ENCODE measurements at regions not wholly inside any gene's neighbourhood (a gene's known extent, or its start where the extent isn't known, plus 50 kb on each side); places are given as distances from the start of the nearest gene placed in this dataset.
A peak's percentile ranks its signal among the peaks of the same experiment; 100 is the strongest.

DNA sequence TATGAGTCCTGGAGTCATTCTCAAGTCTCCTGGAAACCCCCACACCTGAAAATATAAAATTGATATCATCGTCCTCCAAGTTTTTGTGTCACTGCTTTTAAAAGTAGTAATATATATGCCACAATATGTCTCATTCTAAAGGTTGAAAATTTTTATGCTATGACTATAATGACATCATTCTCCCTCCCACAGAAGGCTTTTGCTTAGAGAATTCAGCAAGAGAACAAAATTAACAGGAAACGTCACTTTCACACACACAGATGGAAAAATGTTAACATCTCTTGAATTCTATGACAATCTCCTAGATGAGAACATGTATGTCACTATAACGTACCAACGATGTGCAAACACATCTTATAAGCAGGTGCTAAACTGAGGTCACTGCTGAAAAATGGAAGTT, 498.3 kb downstream of the FOXG1 start:
- TF ChIP-seq, protein P1, sequence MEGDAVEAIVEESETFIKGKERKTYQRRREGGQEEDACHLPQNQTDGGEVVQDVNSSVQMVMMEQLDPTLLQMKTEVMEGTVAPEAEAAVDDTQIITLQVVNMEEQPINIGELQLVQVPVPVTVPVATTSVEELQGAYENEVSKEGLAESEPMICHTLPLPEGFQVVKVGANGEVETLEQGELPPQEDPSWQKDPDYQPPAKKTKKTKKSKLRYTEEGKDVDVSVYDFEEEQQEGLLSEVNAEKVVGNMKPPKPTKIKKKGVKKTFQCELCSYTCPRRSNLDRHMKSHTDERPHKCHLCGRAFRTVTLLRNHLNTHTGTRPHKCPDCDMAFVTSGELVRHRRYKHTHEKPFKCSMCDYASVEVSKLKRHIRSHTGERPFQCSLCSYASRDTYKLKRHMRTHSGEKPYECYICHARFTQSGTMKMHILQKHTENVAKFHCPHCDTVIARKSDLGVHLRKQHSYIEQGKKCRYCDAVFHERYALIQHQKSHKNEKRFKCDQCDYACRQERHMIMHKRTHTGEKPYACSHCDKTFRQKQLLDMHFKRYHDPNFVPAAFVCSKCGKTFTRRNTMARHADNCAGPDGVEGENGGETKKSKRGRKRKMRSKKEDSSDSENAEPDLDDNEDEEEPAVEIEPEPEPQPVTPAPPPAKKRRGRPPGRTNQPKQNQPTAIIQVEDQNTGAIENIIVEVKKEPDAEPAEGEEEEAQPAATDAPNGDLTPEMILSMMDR (IDR thresholded peaks at IDR 0.05; ENCODE audit: low read length, missing control alignments) = no peak
- no peak overlapping the region for H3K4me3 ChIP-seq (replicated peaks; ENCODE audit: low read depth, low read length)
- DNase-seq (ENCODE audit: low read depth) = no peak

DNA sequence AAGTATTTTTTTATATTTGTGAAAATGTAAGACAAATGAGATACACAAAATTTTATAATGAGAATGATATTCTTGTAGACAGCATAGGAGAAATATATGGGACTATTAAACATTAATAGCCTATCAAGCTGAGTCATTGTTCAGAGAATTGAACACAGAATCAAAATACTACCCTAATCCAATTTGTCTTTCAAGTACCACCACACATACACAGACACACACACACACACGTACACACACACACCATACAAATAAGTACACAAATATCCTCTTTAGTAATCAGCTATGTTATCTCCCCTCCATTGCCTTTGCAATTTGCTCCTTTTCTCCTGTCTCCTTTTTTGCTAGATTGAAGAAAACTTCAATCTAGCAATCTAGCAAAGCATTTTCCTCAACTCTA, 499.3 kb downstream of the FOXG1 start:
- no peak for DNase-seq (ENCODE audit: low read depth)
- TF ChIP-seq, protein P1 (IDR thresholded peaks at IDR 0.05; ENCODE audit: low read length, missing control alignments) = no peak
- H3K4me3 ChIP-seq (replicated peaks; ENCODE audit: low read depth, low read length) = no peak overlapping the region

DNA sequence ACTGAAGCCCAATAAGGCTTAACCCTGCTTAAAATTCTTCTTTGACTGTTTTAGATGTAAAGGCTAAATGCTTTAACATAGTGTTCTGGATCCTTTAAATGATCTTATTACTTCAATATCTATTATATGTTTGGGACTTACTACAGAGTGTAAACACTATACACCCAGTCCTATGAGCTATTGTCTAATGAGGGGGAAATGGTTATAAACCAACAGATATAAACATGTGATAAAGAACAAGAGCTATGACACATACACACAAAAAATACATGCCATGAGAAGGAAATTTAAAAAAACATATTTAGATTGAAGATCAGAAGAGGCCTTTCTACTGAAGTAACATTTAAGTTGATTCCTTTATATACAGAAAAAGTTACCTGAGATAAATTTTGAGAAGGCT, 505.1 kb downstream of the FOXG1 start:
- no peak overlapping the region for H3K4me3 ChIP-seq (replicated peaks; ENCODE audit: low read depth, low read length)
- TF ChIP-seq, protein P1 (IDR thresholded peaks at IDR 0.05; ENCODE audit: low read length, missing control alignments) = no peak
- no peak for DNase-seq (ENCODE audit: low read depth)

DNA sequence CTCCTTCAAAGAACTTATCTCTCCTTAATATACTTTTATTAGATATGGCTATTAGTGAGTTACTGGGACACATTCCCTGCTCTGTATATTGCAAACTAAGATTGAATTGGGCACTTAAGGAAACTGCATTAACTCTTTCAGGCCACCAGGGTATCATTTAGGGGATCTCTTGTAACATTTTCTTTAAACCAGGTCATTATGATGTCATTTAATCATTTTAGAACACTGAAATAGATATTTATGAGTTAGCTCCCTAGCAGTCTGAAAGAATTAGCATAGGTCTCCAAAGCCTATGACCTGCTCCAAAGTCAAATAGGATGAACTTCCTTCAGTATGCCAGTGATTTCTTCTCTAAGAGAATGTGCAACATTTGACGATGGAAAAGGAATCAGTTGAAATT, 506.9 kb downstream of the FOXG1 start:
- TF ChIP-seq, protein P1 (IDR thresholded peaks at IDR 0.05; ENCODE audit: low read length, missing control alignments) = no peak
- no peak for DNase-seq (ENCODE audit: low read depth)
- no peak overlapping the region for H3K4me3 ChIP-seq (replicated peaks; ENCODE audit: low read depth, low read length)

DNA sequence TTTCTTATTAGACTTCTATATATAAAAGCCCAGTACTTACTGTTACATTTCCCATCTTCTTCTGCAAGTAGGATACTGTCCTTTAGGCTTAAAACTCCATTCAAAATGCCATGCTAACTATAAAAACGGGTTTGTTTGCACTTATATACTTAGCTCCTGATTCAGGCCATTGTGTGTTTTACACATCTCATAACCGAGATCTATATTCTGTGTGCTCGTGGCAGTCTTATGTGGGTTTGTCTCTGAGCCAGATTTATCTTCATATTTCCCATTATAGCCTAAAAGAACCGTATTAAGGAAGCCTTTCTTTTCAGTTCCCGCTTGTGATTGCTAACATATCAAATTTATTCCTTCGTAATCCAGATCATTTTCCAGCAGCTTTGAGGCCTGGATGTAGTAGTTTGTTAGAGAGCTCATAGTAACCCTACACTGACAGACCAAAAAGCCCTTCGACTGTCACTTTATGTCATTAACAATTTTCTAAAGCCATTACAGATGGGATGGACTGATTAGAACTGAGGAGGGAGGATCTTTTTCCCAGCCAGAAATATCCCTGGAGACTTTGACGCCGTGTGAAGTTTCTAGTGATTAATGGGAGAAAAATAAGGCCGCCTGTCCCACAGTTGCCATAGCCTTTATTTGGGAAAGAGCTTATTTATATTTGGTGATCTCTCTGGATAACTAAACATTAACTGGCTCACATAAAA, 508.5 kb downstream of the FOXG1 start:
- TF ChIP-seq, protein P1 (IDR thresholded peaks at IDR 0.05; ENCODE audit: low read length, missing control alignments) = no peak
- no peak for DNase-seq (ENCODE audit: low read depth)
- no peak overlapping the region for H3K4me3 ChIP-seq (replicated peaks; ENCODE audit: low read depth, low read length)

DNA sequence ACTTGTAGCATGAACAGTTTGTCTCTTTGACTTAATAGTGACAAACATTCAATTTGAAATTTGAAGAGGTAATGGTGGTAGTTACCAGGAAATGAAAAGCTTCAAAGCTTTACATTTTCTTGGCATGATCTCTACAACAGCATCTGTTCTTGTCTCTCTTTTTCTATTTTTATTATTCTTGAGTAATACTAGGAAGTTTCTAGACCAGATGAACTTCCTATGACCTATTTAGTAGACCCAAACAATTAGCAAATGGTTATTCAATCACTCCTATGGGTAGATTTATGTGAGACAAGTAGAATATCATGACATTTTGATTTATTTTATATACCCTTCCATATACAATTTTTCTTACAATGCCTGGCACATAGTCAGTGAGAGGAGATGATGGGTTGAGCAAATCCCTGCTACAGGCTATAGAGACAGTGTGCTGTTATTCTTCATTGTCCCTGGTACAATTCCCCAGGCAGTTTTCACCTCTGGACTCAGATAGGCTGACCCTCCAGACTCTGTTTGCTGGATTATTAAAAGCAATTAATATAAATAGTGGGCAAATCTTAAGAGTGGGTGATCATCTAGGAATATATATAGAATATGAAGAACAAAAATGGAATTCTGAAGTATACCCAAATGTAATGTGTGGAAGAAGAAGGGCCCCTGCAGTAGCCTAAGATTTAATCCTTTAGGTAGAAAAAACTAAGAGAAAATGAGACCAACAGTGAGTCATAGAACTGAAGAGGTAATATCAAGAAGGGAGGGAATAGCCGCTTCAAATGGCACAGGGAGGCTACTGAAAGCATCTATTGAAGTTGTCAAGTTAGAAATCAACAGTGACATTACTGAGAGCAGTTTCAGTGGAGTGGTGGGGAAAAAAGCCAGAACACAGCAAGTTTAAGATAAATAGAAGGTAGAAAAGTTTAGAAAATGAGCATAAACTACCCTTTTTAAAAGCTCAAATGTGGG, 512.0 kb downstream of the FOXG1 start:
- no peak overlapping the region for H3K4me3 ChIP-seq (replicated peaks; ENCODE audit: low read depth, low read length)
- TF ChIP-seq, protein P1 (IDR thresholded peaks at IDR 0.05; ENCODE audit: low read length, missing control alignments) = no peak
- DNase-seq (ENCODE audit: low read depth) = peak; percentile 13

Measured in fibroblast of pulmonary artery (primary cell).